ENCODE measurements at regions not wholly inside any gene's neighbourhood (a gene's known extent, or its start where the extent isn't known, plus 50 kb on each side); places are given as distances from the start of the nearest gene placed in this dataset.

DNA sequence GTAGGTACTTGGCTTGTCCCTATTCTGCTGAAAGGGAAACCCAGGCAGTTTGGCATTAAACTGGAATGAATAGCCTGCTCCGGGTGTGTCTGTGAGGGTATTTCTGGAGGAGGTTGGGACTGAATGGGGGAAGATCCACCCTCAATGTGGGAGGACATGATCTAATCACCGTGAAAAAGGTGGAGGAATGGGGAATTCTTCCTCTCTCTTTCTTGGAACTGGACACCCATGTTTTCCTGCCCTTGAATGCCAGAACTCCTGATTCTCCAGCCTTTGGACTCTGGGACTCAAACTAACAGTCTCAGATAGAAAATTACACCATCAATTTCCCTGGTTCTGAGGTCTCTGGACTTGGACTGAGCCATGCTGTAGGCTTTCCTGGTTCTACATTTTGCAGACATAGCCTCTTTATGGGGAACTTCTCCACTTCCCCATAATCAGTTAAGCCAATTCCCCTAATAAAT is 391.7 kb downstream of the EDEM1 start:
- ChIA-PET POLR2A (no interaction called here), CTCF (no interaction called here)
- no peaks in the 10 kb centered on the region for H3K9me3 ChIP-seq
- DNase-seq (ENCODE audit: low read depth in 1 of 2, low spot score in 1 of 2) (no peak), ATAC-seq (no peak), FAIRE-seq (no peak)
- 4% methylated on average over 2 of the region's 2 CpGs for WGBS (ENCODE audit: missing lambda C conversion rate)
- H3K27ac ChIP-seq = no peak overlapping the region
- no peak for TF ChIP-seq GATA3 (IDR thresholded peaks at IDR 0.05; ENCODE audit: borderline replicate concordance)
- TF ChIP-seq, protein P1, sequence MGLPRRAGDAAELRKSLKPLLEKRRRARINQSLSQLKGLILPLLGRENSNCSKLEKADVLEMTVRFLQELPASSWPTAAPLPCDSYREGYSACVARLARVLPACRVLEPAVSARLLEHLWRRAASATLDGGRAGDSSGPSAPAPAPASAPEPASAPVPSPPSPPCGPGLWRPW (IDR thresholded peaks at IDR 0.05) = no peak
- no peak for TF ChIP-seq MAZ (IDR thresholded peaks at IDR 0.05; ENCODE audit: borderline replicate concordance, low read depth, low read length)
- no peak for TF ChIP-seq CHD4 (IDR thresholded peaks at IDR 0.05; ENCODE audit: borderline replicate concordance)
- no peak for TF ChIP-seq JUNB (IDR thresholded peaks at IDR 0.05)
- no peaks in the 10 kb centered on the region for H3K4me1 ChIP-seq
- H3K4me2 ChIP-seq = no peak overlapping the region
- no peak overlapping the region for H3K4me3 ChIP-seq

- POLR2A ChIA-PET = no interaction called here
- CTCF ChIA-PET = interaction anchor here (0.6 kb wide), 1 partner anchor 685 kb away, joined by 3 read pairs; no protein-coding TSS in a partner anchor
- H3K4me2 ChIP-seq = no peak overlapping the region
- no peak overlapping the region for H3K4me3 ChIP-seq
- no peaks in the 10 kb centered on the region for H3K9me3 ChIP-seq
- 28% methylated on average over 4 of the region's 4 CpGs for WGBS (ENCODE audit: missing lambda C conversion rate)
- ATAC-seq (no peak), FAIRE-seq (no peak), DNase-seq (ENCODE audit: low read depth in 1 of 2, low spot score in 1 of 2) (no peak)
- no peak overlapping the region for H3K27ac ChIP-seq
- TF ChIP-seq, protein P2, sequence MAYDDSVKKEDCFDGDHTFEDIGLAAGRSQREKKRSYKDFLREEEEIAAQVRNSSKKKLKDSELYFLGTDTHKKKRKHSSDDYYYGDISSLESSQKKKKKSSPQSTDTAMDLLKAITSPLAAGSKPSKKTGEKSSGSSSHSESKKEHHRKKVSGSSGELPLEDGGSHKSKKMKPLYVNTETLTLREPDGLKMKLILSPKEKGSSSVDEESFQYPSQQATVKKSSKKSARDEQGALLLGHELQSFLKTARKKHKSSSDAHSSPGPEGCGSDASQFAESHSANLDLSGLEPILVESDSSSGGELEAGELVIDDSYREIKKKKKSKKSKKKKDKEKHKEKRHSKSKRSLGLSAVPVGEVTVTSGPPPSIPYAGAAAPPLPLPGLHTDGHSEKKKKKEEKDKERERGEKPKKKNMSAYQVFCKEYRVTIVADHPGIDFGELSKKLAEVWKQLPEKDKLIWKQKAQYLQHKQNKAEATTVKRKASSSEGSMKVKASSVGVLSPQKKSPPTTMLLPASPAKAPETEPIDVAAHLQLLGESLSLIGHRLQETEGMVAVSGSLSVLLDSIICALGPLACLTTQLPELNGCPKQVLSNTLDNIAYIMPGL (CRISPR knock-in tag; IDR thresholded peaks at IDR 0.05; ENCODE audit: borderline replicate concordance) = no peak
- no peak for TF ChIP-seq TFCP2L1 (CRISPR knock-in tag; IDR thresholded peaks at IDR 0.05)
- no peak for TF ChIP-seq KDM1A (IDR thresholded peaks at IDR 0.05; ENCODE audit: low read depth)
- TF ChIP-seq JUN (IDR thresholded peaks at IDR 0.05) = no peak
- TF ChIP-seq, protein P3, sequence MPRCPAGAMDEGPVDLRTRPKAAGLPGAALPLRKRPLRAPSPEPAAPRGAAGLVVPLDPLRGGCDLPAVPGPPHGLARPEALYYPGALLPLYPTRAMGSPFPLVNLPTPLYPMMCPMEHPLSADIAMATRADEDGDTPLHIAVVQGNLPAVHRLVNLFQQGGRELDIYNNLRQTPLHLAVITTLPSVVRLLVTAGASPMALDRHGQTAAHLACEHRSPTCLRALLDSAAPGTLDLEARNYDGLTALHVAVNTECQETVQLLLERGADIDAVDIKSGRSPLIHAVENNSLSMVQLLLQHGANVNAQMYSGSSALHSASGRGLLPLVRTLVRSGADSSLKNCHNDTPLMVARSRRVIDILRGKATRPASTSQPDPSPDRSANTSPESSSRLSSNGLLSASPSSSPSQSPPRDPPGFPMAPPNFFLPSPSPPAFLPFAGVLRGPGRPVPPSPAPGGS (IDR thresholded peaks at IDR 0.05) = no peak
- TF ChIP-seq GATA3 (IDR thresholded peaks at IDR 0.05; ENCODE audit: borderline replicate concordance) = no peak
- no peak for TF ChIP-seq FOXS1 (CRISPR knock-in tag; IDR thresholded peaks at IDR 0.05)
- TF ChIP-seq HOXB13 (CRISPR knock-in tag; IDR thresholded peaks at IDR 0.05; ENCODE audit: low read depth) = no peak
- TF ChIP-seq CHD4 (IDR thresholded peaks at IDR 0.05; ENCODE audit: borderline replicate concordance) = no peak
- TF ChIP-seq CHD2 (IDR thresholded peaks at IDR 0.05; ENCODE audit: low read length, partially characterized antibody) = no peak
- TF ChIP-seq, protein P4, sequence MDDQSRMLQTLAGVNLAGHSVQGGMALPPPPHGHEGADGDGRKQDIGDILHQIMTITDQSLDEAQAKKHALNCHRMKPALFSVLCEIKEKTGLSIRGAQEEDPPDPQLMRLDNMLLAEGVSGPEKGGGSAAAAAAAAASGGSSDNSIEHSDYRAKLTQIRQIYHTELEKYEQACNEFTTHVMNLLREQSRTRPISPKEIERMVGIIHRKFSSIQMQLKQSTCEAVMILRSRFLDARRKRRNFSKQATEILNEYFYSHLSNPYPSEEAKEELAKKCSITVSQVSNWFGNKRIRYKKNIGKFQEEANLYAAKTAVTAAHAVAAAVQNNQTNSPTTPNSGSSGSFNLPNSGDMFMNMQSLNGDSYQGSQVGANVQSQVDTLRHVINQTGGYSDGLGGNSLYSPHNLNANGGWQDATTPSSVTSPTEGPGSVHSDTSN (IDR thresholded peaks at IDR 0.05) = no peak
- no peak for TF ChIP-seq CEBPB (IDR thresholded peaks at IDR 0.05)
- TF ChIP-seq TP53 (CRISPR knock-in tag; IDR thresholded peaks at IDR 0.05) = no peak
- no peak for TF ChIP-seq E2F6 (IDR thresholded peaks at IDR 0.05; ENCODE audit: borderline replicate concordance, low read depth)
- TF ChIP-seq KDM5A (IDR thresholded peaks at IDR 0.05) = no peak
- TF ChIP-seq, protein P5, sequence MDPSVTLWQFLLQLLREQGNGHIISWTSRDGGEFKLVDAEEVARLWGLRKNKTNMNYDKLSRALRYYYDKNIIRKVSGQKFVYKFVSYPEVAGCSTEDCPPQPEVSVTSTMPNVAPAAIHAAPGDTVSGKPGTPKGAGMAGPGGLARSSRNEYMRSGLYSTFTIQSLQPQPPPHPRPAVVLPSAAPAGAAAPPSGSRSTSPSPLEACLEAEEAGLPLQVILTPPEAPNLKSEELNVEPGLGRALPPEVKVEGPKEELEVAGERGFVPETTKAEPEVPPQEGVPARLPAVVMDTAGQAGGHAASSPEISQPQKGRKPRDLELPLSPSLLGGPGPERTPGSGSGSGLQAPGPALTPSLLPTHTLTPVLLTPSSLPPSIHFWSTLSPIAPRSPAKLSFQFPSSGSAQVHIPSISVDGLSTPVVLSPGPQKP (IDR thresholded peaks at IDR 0.05; ENCODE audit: low read depth, low read length) = no peak
- TF ChIP-seq POLR2A (IDR thresholded peaks at IDR 0.05; ENCODE audit: low read length) = no peak
- TF ChIP-seq FOSL2 (IDR thresholded peaks at IDR 0.05) = no peak
- TF ChIP-seq FOSL2 (CRISPR knock-in tag; IDR thresholded peaks at IDR 0.05) = no peak
- TF ChIP-seq FOSB (CRISPR knock-in tag; IDR thresholded peaks at IDR 0.05) = no peak
- no peak for TF ChIP-seq ESRRA (IDR thresholded peaks at IDR 0.05; ENCODE audit: borderline replicate concordance, low read length)
- H3K4me1 ChIP-seq = no peaks in the 10 kb centered on the region
Observed at GRCh38 chr3:5579946-5580345, 392.4 kb downstream of the EDEM1 start.

All from A549 (cell line).